IPS DF 6.9 (cell line): ENCODE measurements at regions not wholly inside any gene's neighbourhood (a gene's known extent, or its start where the extent isn't known, plus 50 kb on each side); places are given as distances from the start of the nearest gene placed in this dataset.

Source experiments
- DNase-seq: peaks from one replicate; pipeline ENCODE4 v3.0.0-alpha.2; 2013; ENCODE audit warnings: low read depth, low spot score
- H3K27ac ChIP-seq: one replicate; pipeline ENCODE4 v1.5.1; 2013; ENCODE audit warnings: low read length, control low read depth
- H3K27me3 ChIP-seq: 2 replicates; pipeline ENCODE4 v1.6.1; 2013; ENCODE audit warnings: mild to moderate bottlenecking, low read length; ENCODE audit not compliant: control insufficient read depth, insufficient read depth
- H3K36me3 ChIP-seq: 2 replicates; pipeline ENCODE4 v1.6.1; 2013; ENCODE audit warnings: low read length; ENCODE audit not compliant: control insufficient read depth, insufficient read depth
- H3K4me1 ChIP-seq: 2 replicates; pipeline ENCODE4 v1.6.1; 2013; ENCODE audit warnings: low read length; ENCODE audit not compliant: control insufficient read depth, insufficient read depth
- H3K4me3 ChIP-seq: 2 replicates; pipeline ENCODE4 v1.5.1; 2013; ENCODE audit warnings: mild to moderate bottlenecking, low read length
- H3K9me3 ChIP-seq: 2 replicates; pipeline ENCODE4 v1.6.1; 2013; ENCODE audit warnings: low read length, inconsistent platforms; ENCODE audit not compliant: control insufficient read depth, insufficient read depth
- WGBS: extraction: QIAGEN DNeasy Blood & Tissue Kit; methylation state at CpG from one replicate; pipeline ENCODE4 v1.1.7; 2013; ENCODE audit warnings: mixed read lengths, missing lambda C conversion rate; ENCODE audit not compliant: insufficient read length, insufficient coverage; 5-methylcytosine and 5-hydroxymethylcytosine counted together

- WGBS, result no CpG with 5 or more reads among the region's 7 CpGs
- Histone ChIP-seq H3K27ac (no peak overlapping the region), H3K27me3 (no peaks in the 10 kb centered on the region), H3K36me3 (no peaks in the 10 kb centered on the region), H3K4me1 (peaks cover 2% of the 10 kb centered on the region; the same call in 1 of the 2 replicates), H3K4me3 (no peak overlapping the region), H3K9me3 (no peaks in the 10 kb centered on the region)
- DNase-seq, result no peak
Observed at GRCh38 chr6:40719671-40720374, 132.7 kb upstream of the LRFN2 start.

GRCh38 chr6:40718401-40718800, 131.2 kb upstream of the LRFN2 start:
- no peaks in the 10 kb centered on the region for H3K36me3 ChIP-seq
- no peak for DNase-seq
- no peak overlapping the region for H3K4me3 ChIP-seq
- WGBS, result no CpG with 5 or more reads among the region's 1 CpG
- H3K9me3 ChIP-seq, result no peaks in the 10 kb centered on the region
- H3K27me3 ChIP-seq, result no peaks in the 10 kb centered on the region
- H3K27ac ChIP-seq, result no peak overlapping the region
- H3K4me1 ChIP-seq, result peaks cover 2% of the 10 kb centered on the region; the same call in 1 of the 2 replicates

- no peaks in the 10 kb centered on the region for H3K27me3 ChIP-seq
- peaks cover 2% of the 10 kb centered on the region; the same call in 1 of the 2 replicates for H3K4me1 ChIP-seq
- H3K9me3 ChIP-seq, result no peaks in the 10 kb centered on the region
- no peak overlapping the region for H3K4me3 ChIP-seq
- no peaks in the 10 kb centered on the region for H3K36me3 ChIP-seq
- DNase-seq, result no peak
- WGBS, result no CpG with 5 or more reads among the region's 3 CpGs
- H3K27ac ChIP-seq, result no peak overlapping the region
Observed at GRCh38 chr6:40717411-40718057, 130.4 kb upstream of the LRFN2 start.

DNA sequence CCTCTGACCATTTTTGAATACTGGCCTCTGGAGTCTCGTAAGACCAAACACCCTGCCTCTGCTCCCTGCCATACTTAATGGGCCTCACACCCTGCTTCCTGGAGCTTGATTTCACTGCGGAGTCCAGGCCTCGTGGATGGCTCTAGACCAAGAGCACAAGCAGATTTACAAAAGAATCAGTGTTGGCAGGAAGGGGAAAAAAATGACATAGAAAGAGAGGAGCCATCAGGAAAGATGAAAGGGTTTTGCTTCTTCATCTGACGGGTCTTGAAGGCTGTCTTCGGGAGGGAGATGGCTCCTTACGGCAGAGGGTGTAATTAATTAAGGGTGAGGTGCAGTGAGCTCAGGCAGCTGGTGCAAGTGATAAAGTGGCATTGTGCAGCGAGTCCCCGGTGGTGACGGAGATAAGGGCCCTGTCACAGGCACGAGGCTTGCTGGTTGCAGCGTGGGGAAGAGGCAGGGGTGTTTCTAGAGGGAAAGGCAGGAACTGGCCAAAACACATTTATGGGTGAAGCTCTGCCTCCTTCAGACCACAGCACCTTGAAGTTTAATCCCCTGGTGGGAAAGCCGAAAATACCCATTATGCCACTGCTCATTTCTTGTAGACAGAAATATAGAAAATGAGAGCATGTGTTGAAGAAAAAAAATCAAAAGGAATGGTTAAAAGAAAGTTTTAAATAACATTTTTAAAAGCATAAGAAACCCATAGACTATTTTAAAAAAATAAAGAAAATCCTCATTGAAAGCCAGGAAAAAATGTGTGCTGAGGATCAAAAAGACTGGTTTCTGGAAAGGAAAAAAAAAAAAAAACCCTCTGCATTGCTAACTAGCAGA, 128.6 kb upstream of the LRFN2 start:
- H3K4me1 ChIP-seq, result peaks cover 2% of the 10 kb centered on the region; the same call in 1 of the 2 replicates
- no peak for DNase-seq
- H3K9me3 ChIP-seq, result no peaks in the 10 kb centered on the region
- no peak overlapping the region for H3K27ac ChIP-seq
- H3K4me3 ChIP-seq, result no peak overlapping the region
- no peaks in the 10 kb centered on the region for H3K27me3 ChIP-seq
- WGBS, result no CpG with 5 or more reads among the region's 12 CpGs
- no peaks in the 10 kb centered on the region for H3K36me3 ChIP-seq

DNA sequence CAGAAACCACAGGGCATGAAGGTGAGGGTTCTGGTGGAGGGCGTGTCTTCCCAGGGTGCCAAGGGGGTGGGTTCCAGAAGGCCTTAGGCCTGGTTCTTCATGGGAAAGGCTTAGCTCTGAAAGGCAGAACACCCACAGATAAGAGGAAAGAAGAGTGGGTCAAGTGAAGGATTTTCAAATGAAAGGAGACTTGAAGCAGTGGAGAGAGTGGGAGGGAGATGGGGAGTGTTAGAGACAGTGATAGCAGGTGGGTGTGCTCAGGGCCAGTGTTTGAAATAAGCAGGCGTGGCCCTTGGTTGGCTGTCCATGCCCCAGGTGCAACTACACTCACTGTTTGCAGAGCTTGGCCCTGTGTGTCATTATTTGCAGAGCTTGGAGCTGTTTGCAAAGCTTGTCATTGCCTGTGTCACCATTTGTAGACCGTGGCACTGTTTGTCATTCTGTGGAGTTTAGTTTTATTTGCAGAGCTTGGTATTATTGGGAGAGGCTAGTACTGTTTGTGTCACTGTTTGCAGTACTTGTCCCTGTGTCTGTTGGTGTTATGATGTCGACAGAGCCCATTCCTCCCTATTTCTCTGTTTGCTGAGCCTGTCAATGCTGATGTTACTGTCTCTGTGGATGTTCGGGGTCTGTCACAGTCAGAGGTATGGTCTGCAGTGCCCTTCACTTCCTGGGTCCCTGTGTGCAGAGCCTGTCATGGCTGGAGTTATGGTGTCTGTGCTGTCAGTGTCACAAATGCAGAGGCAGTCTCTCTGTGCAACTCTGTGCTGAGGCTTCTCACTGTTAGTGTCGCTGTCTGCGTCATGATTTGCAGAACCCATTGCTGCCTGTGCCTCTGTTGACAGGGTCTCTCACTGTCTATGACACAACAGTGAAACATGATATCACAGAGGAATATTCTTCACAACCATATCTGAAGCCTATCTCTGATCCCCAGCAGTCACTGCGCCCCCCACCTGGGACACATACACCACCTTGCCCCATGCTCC, 127.7 kb upstream of the LRFN2 start:
- no peak overlapping the region for H3K4me3 ChIP-seq
- no peaks in the 10 kb centered on the region for H3K27me3 ChIP-seq
- no peak for DNase-seq
- WGBS, result no CpG with 5 or more reads among the region's 8 CpGs
- H3K4me1 ChIP-seq, result no peaks in the 10 kb centered on the region
- H3K9me3 ChIP-seq, result no peaks in the 10 kb centered on the region
- no peak overlapping the region for H3K27ac ChIP-seq
- H3K36me3 ChIP-seq, result no peaks in the 10 kb centered on the region

DNA sequence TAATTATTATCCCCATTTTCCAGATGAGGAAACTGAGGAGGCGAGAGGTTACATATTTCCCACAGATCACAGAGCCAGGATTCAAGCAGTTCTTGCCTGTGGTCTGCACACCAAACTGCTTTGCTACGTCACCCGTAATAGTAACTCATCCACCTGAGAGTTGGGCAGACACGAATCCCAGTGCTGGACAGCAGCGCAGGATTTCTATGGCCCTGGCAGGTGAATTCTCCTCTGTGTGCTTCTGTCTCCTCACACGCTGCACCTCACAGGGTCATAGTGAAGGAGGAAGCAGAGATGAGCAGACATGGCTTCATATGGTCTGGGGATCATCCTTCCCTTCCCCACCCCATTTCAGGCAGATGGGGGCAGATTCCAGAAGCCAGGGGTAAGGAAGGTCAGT, 127.0 kb upstream of the LRFN2 start:
- no peaks in the 10 kb centered on the region for H3K27me3 ChIP-seq
- no CpG with 5 or more reads among the region's 6 CpGs for WGBS
- no peak overlapping the region for H3K27ac ChIP-seq
- no peaks in the 10 kb centered on the region for H3K4me1 ChIP-seq
- no peak overlapping the region for H3K4me3 ChIP-seq
- no peaks in the 10 kb centered on the region for H3K36me3 ChIP-seq
- no peaks in the 10 kb centered on the region for H3K9me3 ChIP-seq
- DNase-seq, result no peak

DNA sequence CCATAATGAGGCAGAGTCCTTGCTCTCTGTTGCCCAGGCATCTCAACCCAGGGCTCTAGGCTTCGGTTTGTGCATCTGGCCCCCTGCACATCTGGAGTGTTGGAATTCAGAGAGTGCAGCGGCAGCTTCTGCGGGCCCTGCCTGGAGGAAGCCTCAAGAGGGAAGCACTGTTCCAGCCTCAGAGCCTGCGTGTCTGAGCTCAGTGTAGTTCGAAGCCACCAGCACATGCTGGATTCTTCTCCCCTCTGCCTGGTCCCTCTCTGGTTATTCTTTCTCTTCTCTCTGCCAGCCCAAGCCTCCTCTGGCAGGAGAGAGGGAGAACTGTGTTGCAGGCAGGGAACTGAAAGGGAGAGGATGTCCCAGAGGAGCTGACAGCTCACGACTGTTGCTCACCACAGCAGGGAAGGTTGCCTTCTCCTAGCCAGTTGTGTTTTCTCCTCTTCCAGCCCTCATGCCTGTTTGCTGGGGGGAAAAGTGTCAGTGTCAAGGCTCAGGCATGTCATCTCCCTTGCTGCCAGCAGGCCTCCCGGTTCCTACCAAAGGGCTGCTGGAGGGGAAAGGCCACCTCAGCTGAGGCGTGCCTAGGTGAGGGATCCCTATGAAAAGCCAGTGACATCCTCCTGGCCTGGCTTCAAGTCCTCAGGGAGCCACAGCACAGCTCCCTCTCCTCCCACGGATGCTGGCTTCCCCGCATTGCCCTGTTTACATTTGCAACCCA, 126.0 kb upstream of the LRFN2 start:
- no CpG with 5 or more reads among the region's 10 CpGs for WGBS
- no peaks in the 10 kb centered on the region for H3K4me1 ChIP-seq
- H3K27me3 ChIP-seq, result no peaks in the 10 kb centered on the region
- H3K9me3 ChIP-seq, result no peaks in the 10 kb centered on the region
- no peak overlapping the region for H3K27ac ChIP-seq
- H3K4me3 ChIP-seq, result no peak overlapping the region
- DNase-seq, result no peak
- no peaks in the 10 kb centered on the region for H3K36me3 ChIP-seq

DNA sequence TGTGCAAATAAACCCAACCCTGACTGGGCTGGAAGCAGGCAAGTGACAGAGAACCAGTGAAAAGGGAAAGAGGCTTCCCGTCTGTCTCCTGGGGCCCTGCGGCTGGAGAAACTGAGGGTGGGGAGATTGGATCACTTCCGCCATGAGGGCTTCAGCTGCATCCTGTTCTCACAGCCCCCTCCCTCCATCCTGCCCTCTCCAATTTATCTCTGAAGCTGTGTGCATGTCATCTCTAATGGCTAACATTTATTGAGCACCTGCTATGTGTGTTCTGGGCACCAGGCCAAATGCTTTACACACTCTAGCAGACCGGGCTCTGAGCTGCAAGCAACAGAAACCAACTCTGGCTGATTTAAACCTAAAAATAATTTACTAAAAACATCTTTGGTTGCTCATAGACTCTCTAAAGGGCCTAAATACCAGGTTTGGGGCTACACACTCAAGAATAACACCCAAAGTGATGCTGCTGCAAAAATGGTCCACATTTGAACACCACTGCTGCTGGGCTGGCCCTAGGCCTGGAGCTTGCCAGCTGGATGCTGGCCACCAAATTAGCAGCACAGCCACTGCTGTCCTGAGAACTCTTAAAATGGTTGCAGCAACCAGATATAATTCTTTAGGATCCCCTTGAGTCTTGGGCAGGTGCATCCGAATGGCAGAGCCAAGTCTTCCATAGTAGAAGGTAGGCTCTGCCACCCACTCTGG, 123.6 kb upstream of the LRFN2 start:
- Histone ChIP-seq H3K27ac (no peak overlapping the region), H3K9me3 (no peaks in the 10 kb centered on the region), H3K27me3 (no peaks in the 10 kb centered on the region), H3K4me1 (no peaks in the 10 kb centered on the region), H3K36me3 (no peaks in the 10 kb centered on the region), H3K4me3 (no peak overlapping the region)
- no CpG with 5 or more reads among the region's 5 CpGs for WGBS
- no peak for DNase-seq

DNA sequence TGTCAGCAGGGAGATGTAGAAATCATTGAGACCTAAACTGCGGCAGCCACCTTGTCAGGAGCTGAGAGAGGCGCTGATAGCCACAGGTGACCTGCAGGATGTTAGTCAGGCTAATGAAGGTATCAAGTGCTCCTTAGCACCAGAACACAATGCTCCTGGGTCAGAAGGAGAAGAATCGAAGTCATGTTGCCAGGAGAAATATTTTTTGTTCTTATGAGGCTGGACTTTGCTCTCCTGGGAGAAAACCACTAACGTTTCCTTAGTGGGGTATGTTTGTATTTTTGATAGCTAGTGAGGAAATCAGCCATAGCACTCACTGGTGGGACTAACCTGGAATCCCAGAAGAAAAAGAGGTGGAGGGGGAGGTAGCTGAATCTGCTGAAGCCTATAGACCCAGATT, 120.9 kb upstream of the LRFN2 start:
- no CpG with 5 or more reads among the region's 4 CpGs for WGBS
- H3K9me3 ChIP-seq, result no peaks in the 10 kb centered on the region
- no peak for DNase-seq
- H3K36me3 ChIP-seq, result no peaks in the 10 kb centered on the region
- no peak overlapping the region for H3K4me3 ChIP-seq
- H3K4me1 ChIP-seq, result no peaks in the 10 kb centered on the region
- H3K27me3 ChIP-seq, result no peaks in the 10 kb centered on the region
- no peak overlapping the region for H3K27ac ChIP-seq
